MM.1S (cell line): ENCODE measurements at regions not wholly inside any gene's neighbourhood (a gene's known extent, or its start where the extent isn't known, plus 50 kb on each side); places are given as distances from the start of the nearest gene placed in this dataset.

ENCODE experiments used
- CTCF ChIP-seq: fragments of 300-600 bp; sonication (generic); IDR thresholded peaks from 2 replicates; pipeline ENCODE4 v1.5.1; 2016; ENCODE audit warnings: antibody characterized with exemption, low read length, mixed read lengths
- EZH2 ChIP-seq: fragments of 300-600 bp; sonication (generic); optimal IDR thresholded peaks from 2 replicates; pipeline ENCODE3; 2017; ENCODE audit warnings: low read depth, mild to moderate bottlenecking, antibody characterized with exemption, low read length, mixed read lengths

- TF ChIP-seq CTCF: no peak
- no peak for TF ChIP-seq EZH2
Observed at GRCh38 chr2:6641956-6642355, 223.8 kb downstream of the CMPK2 start.
